CD4-positive, CD25-positive, alpha-beta regulatory T cell (primary cell): ENCODE measurements at regions not wholly inside any gene's neighbourhood (a gene's known extent, or its start where the extent isn't known, plus 50 kb on each side); places are given as distances from the start of the nearest gene placed in this dataset.

Experiments used
- ATAC-seq, 2 donors: fragments of 150-1000 bp; cut with Tn5 transposase; one replicate each; pipeline ENCODE4 v1.10.0; 2021; ENCODE audit warnings: low read depth in 2 of 2, moderate number of reproducible peaks in 2 of 2, moderate library complexity in 1 of 2
- DNase-seq, 3 donors: peaks; one replicate each; pipeline versions ENCODE4 v3.0.0 to v3.0.0-alpha.2; 2012 to 2022; ENCODE audit warnings: mixed read lengths in 1 of 3
- H3K27ac ChIP-seq: one replicate; pipeline ENCODE4 v1.7.0; 2013; ENCODE audit warnings: mild to moderate bottlenecking, low read length; ENCODE audit not compliant: insufficient read depth, poor library complexity, severe bottlenecking
- H3K27me3 ChIP-seq: one replicate; pipeline ENCODE4 v1.7.0; 2013; ENCODE audit warnings: low read length; ENCODE audit not compliant: control insufficient read depth, insufficient read depth
- H3K36me3 ChIP-seq: one replicate; pipeline ENCODE4 v1.7.0; 2013; ENCODE audit warnings: mild to moderate bottlenecking, low read length, moderate library complexity; ENCODE audit not compliant: control insufficient read depth, insufficient read depth
- H3K4me1 ChIP-seq: 2 replicates; pipeline ENCODE4 v1.7.0; 2013; ENCODE audit warnings: mild to moderate bottlenecking, low read length; ENCODE audit not compliant: insufficient read depth, control insufficient read depth, poor library complexity, severe bottlenecking
- H3K4me3 ChIP-seq: one replicate; pipeline ENCODE4 v1.7.0; 2013; ENCODE audit warnings: low read depth, mild to moderate bottlenecking, low read length, moderate library complexity
- H3K9me3 ChIP-seq, 2 experiments: 1 replicate in 1 of 2; 2 replicates in 1 of 2; pipeline ENCODE4 v1.7.0; 2013; ENCODE audit warnings: low read length in 2 of 2, mild to moderate bottlenecking in 1 of 2, moderate library complexity in 1 of 2; ENCODE audit not compliant: control insufficient read depth in 2 of 2
- H3K27ac Mint-ChIP-seq, 3 donors: one replicate each; pipeline ENCODE4 v1.8.0; 2020 to 2022; ENCODE audit warnings: mild to moderate bottlenecking in 3 of 3, mixed read lengths in 3 of 3, moderate library complexity in 2 of 3
- H3K27me3 Mint-ChIP-seq: one replicate; pipeline ENCODE4 v1.8.0; 2022; ENCODE audit warnings: mild to moderate bottlenecking, mixed read lengths
- H3K36me3 Mint-ChIP-seq: one replicate; pipeline ENCODE4 v1.8.0; 2020; ENCODE audit warnings: mixed read lengths
- H3K4me1 Mint-ChIP-seq, 4 donors: one replicate each; pipeline ENCODE4 v1.8.0; 2020 to 2022; ENCODE audit warnings: mixed read lengths in 4 of 4, mild to moderate bottlenecking in 1 of 4
- H3K4me3 Mint-ChIP-seq, 4 donors: one replicate each; pipeline ENCODE4 v1.8.0; 2020 to 2022; ENCODE audit warnings: mild to moderate bottlenecking in 4 of 4, mixed read lengths in 4 of 4, moderate library complexity in 3 of 4
- H3K9me3 Mint-ChIP-seq, 7 donors: one replicate each; pipeline ENCODE4 v1.8.0; 2020 to 2022; ENCODE audit warnings: mixed read lengths in 7 of 7, mild to moderate bottlenecking in 3 of 7, moderate library complexity in 2 of 7

GRCh38 chr2:67346718-67347407 lies 50.3 kb upstream of the ETAA1 start:
- Histone ChIP-seq H3K27me3 (peaks cover 2% of the 10 kb centered on the region), H3K36me3 (no peaks in the 10 kb centered on the region), H3K9me3 (no peaks in the 10 kb centered on the region), H3K4me3 (no peak overlapping the region), H3K4me1 (no peaks in the 10 kb centered on the region), H3K27ac (no peak overlapping the region)
- ATAC-seq (no peak), DNase-seq (no peak)
- H3K36me3 Mint-ChIP-seq: no peaks in the 10 kb centered on the region
- H3K4me3 Mint-ChIP-seq: no peak overlapping the region
- no peaks in the 10 kb centered on the region for H3K4me1 Mint-ChIP-seq
- H3K27me3 Mint-ChIP-seq: peaks cover 16% of the 10 kb centered on the region
- H3K9me3 Mint-ChIP-seq: peaks cover 0 to 3% (median 2%) of the 10 kb centered on the region in 7 donors
- no peak overlapping the region for H3K27ac Mint-ChIP-seq
